DMS 273 (cell line): ENCODE measurements at regions not wholly inside any gene's neighbourhood (a gene's known extent, or its start where the extent isn't known, plus 50 kb on each side); places are given as distances from the start of the nearest gene placed in this dataset.

ENCODE experiments used
- DNase-seq: peaks from one replicate; lab custom pipeline; 2025; ENCODE audit not compliant: unreplicated experiment; lab: John Stamatoyannopoulos, UW

- no peak for DNase-seq
Observed at GRCh38 chr11:112398798-112399478, 138.3 kb upstream of the PLET1 start.

GRCh38 chr11:112400476-112401014 is 139.9 kb upstream of the PLET1 start:
- no peak for DNase-seq

- DNase-seq: no peak
Observed at GRCh38 chr11:112401036-112401769, 140.5 kb upstream of the PLET1 start.

- DNase-seq: no peak
Observed at GRCh38 chr11:112403432-112403831, 142.8 kb upstream of the PLET1 start.

GRCh38 chr11:112404112-112404511 is 143.5 kb upstream of the PLET1 start:
- DNase-seq: no peak

GRCh38 chr11:112408517-112408916 is 147.9 kb upstream of the PLET1 start:
- no peak for DNase-seq

- DNase-seq: no peak
Observed at GRCh38 chr11:112410325-112410724, 149.7 kb upstream of the PLET1 start.

GRCh38 chr11:112412383-112412782 is 151.7 kb upstream of the PLET1 start:
- no peak for DNase-seq

- DNase-seq: no peak
Observed at GRCh38 chr11:112417339-112417738, 156.7 kb upstream of the PLET1 start.

GRCh38 chr11:112418438-112418837 is 157.8 kb upstream of the PLET1 start:
- no peak for DNase-seq

- DNase-seq: peak; percentile 90
Observed at GRCh38 chr11:112421879-112422278, 161.2 kb upstream of the PLET1 start.

- no peak for DNase-seq
Observed at GRCh38 chr11:112425121-112425520, 164.5 kb upstream of the PLET1 start.

GRCh38 chr11:112437096-112437495 is 176.4 kb upstream of the PLET1 start:
- no peak for DNase-seq

GRCh38 chr11:112439614-112440013 is 179.0 kb upstream of the PLET1 start:
- no peak for DNase-seq

- DNase-seq: peak; percentile 2
Observed at GRCh38 chr11:112440518-112440917, 179.9 kb upstream of the PLET1 start.

- no peak for DNase-seq
Observed at GRCh38 chr11:112448168-112448567, 187.5 kb upstream of the PLET1 start.

- no peak for DNase-seq
Observed at GRCh38 chr11:112448806-112449205, 188.1 kb upstream of the PLET1 start.

- DNase-seq: no peak
Observed at GRCh38 chr11:112451250-112451649, 190.6 kb upstream of the PLET1 start.

GRCh38 chr11:112453601-112454577 is 193.2 kb upstream of the PLET1 start:
- peak; percentile 60 for DNase-seq

GRCh38 chr11:112454841-112455240 is 194.2 kb upstream of the PLET1 start:
- no peak for DNase-seq

- peak; percentile 4 for DNase-seq
Observed at GRCh38 chr11:112455791-112456190, 195.1 kb upstream of the PLET1 start.
